ELR (cell line): ENCODE measurements at regions not wholly inside any gene's neighbourhood (a gene's known extent, or its start where the extent isn't known, plus 50 kb on each side); places are given as distances from the start of the nearest gene placed in this dataset.

Experiments
- DNase-seq: peaks from one replicate; pipeline ENCODE4 v3.0.0-alpha.2; 2015; ENCODE audit warnings: low read depth

DNA sequence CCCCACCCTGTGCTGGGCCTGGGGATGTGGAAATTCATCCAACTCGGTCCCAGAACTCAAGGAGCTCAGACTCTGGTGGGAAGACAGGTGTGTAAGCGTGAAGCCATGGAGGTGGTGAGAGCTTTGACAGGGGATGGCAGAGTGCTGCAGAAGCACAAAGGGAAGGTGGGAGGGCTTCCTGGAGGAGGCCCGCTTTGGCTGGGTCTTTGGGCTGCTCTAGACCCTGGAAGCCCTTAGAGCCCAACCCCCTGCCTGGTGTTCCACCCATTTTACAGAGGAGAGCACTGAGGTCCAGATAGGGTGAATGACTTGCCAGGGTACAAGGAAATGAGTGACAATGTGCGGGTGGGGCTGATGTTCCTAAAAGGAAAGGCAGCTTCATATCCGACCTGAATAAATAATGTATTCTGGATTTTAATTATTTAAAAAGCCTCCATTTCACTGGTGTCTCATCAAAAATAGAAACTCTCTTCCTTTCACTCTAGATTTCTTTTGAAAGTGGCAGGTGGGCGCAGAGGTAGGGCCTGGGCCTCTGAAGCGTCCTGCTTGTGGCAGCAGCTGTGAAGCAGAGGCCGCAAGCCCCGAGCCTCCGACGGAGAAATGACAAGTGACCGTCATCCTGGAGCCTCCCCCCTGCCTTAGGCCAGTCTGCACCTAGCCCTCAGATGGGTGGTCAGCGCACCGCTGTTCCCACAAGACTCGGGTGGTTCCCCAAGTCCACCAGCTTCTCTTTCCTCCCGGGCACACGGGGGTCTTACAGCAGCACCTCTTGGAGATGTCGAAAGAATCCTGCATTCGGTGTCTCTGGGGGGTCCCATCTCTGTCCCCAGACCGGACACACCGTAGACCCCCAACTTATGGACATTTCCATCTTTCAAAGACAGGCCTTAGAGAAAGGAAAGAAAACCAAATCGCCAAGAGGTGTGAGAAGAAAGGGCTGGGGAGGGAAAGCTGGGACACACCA, 71.0 kb upstream of the TAF1B start:
- no peak for DNase-seq

DNA sequence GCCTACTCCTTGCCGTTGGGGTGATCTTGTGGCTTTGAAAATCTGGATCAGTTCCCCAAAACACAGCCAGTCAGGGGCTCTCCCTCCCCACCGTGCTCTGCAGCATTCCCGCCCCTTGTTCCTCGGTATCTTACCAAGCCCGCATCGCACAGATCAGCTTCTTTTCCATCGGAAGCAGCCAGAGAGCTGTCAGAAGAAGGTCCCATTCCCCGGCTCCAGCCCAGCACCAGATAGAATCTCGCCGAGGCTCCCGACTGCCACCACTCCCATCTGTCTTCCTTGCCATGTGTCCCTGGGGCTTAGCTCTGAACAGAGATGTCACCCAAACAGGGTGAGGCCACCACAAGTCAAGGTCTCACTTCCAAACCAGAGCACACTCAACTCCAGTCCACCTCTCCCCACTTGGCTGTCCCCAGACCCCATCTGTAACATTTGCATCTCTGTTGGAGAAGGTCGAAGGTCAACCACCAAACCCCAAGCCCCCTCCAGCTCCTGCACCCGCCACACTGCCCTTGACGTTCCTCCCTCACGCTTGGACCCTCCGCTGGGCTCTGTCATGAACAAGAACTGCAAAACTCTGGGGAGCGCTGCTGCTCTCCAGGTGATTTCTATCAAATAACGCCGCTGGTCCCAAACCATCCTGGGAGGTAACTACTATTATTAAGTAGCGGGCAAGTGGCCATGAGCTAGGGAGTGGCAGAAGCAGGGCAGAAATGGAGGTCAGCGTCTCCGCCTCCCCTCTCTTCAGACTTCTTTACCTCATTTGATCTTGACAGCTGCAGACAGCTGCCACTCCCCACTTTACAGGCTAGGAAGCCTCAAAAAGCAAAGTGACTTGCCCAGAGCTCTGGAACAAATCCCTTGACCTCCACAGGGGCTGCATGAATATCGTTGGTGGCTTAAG, 70.0 kb upstream of the TAF1B start:
- DNase-seq, result no peak

DNA sequence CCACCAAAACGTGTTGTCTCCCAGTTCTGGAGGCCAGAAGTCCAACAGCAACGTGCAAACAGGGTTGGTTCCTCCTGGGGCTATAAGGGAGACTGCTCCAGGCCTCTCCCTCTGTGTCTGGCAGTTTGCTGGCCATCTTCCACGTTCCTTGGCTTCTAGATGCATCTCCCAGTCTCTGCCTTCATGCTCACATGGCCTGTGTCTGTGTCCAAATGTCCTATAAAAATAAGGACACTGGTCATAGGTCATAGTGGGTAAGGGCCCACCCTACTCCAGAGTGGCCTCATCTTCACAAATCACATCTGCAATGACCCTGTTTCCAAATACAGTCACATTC, 69.4 kb upstream of the TAF1B start:
- DNase-seq, result no peak

DNA sequence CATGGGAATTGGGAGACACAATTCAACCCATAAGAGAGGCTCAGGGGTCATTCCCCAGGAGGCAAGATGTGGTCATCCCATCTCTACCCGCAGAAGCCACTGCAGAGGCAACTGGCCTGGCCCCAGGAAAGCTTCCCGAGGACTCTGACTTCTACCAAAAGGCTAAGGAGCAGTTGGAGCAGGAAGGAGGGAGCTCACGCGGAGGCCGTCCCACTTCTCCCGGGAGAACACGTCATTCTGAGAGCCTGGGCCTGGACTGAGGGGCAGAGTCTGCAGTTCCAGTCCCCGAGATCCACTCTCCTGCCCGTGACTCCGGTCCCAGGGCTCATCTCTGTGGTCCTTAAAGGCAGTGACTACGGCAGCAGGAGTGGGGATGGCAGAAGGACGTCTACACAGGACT, 69.0 kb upstream of the TAF1B start:
- DNase-seq, result no peak

DNA sequence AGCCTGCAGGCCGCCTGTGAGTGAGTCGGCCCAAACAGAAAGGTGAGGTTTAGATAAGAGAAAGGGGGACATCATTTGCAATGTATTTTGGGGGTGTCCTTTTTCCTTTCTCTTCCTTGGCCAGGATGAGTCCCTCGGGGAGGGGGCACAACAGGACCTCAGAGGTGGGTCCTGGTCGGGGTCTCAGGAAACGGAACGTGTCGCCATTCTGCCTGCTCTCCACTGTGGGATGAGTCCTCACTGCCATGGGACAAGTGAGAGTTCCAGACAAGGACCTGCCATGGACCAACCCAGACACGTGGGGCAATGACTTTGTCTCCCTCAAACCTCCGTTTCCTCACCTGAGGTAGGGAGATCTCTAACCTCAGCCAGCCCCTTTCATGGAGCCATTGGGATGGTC, 67.9 kb upstream of the TAF1B start:
- no peak for DNase-seq

DNA sequence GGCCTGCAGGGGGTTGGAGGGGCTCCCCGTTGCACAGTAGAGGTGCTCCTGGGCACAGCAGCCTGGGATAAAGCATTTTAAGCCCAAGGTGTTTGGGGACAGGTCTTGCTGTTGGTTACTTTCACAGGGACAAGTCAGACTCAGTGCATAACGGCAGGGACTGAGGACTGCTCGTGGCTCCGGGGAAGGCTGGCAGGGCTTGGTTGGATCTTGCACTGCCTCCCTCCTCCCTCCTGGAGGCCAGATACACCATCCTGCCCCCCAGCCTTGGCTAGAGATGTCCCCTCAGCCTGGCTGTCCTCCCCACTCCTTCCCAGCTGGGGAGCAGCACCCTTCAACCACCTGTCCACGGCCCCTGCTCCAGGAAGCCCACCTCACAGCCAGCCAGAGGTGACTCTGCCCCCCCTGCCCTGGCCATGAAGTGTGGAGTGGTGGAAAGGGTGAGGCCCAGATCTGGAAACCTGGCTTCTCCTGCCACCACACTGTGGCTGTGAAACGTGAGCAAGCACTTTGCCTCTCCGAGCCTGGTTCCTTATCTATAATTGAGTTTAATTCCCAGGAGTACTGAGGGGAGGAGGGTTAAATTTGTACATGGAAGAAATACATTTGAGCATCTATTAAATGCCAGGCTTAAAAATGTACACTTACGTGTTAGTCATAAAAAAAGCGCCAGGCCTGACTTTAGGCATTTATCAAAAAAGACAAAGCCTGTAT, 67.1 kb upstream of the TAF1B start:
- no peak for DNase-seq

DNA sequence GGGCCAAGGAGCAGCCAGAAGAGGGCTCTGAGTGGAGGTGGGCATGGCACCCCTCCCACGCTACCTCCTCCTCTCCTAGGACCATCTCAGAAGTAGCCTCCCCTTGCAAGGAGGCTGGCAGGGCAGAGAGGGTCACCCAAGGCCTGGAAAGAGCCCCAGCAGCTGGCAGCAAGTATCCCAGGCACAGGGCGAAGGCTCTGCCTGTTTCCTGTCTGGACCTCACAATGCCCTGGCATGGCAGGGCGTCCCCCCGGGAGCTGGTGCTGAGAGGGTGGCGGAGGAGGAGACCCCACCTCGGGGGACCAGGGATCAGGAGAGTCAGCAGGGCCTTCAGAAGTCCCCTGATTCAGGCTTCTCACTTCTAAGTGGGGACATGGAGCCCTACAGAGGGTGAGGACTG, 66.2 kb upstream of the TAF1B start:
- no peak for DNase-seq

DNA sequence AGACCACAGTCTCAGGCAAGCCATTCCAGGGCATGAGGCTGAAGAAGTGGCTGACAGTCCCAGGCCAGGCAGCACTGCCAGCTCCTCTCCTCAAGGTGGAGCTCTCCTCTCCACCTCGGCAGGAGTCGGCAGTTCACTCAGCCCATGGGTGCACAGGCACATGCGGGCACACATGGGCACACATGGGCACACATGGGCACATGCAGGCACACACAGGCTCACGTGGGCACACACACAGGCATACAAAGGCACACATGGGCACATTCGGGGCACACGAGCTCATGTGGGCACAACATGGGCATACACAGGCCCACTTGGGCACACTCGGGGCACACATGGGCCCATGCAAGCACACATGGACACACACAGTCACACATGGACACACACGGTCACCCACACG, 65.3 kb upstream of the TAF1B start:
- peak; percentile 19 for DNase-seq

DNA sequence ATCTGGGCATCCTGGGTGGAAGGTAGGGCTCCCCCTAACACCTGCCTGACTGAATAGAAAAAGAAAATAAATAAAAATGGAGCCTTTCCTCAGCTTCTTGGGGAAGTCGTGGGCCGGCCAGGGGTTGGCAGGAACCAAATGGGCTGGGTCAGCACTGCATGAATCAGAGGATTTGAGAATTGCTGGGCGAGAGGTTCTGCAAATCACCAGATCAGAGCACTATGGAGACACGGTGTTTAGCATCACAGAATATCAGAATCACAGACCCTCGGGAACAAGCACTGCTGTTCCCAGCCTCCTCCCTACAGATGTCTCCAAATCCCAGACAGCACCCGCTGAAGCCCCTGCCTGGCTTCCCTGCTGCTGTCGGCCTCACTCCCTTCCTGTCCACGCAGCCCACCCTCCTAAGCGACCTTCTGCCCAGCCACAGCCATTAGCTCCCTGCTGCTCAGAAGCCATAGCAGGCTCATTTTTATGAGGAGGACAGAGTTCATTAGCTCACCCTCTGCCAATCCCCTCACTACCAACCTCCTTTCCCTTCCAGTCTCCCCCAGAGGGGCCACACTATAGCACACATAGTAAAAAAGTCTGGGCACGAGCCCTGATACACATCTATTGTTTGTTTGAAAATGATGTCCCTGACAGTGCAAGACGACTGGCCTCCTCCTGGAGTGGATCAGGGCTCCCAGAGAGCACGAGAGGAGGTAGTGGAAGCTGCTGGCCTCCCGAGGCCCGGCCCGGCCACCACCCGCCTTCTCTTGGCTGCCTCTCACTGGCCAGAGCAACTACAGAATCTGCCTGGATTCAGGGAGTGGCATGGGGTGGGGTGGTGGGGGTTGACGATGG, 64.6 kb upstream of the TAF1B start:
- no peak for DNase-seq

DNA sequence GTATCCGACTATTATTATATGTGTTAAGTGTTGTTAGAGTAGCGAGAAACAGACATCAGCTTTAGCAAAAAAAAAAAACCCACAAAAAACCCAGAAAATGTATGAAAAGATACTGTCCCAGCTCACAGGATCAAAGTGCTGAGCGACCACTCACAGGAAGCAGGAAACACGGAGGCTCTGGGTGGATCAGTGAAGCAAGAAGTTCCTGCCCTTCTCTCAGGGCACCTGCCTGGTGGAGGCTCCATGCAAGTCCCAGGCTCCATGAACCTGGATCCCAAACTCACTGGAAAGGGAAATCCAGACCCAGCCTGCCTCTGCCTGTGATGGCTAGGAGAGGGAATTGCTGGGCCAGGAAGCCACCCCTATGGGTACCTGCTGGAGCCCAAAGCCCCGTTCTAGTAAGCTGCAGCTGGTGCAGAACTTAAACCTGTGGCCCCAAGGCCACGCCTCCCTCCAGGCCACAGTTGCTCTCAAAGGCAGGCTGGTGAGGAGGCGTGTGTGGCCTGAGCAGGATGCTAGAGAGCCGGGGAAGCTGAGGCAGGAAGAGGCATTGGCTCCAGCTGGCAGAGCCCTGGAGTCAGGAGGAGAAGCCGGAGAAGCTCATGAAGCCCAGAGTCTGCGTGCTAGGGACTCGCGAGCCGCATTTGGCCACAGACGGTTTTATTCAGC, 63.5 kb upstream of the TAF1B start:
- DNase-seq, result no peak

DNA sequence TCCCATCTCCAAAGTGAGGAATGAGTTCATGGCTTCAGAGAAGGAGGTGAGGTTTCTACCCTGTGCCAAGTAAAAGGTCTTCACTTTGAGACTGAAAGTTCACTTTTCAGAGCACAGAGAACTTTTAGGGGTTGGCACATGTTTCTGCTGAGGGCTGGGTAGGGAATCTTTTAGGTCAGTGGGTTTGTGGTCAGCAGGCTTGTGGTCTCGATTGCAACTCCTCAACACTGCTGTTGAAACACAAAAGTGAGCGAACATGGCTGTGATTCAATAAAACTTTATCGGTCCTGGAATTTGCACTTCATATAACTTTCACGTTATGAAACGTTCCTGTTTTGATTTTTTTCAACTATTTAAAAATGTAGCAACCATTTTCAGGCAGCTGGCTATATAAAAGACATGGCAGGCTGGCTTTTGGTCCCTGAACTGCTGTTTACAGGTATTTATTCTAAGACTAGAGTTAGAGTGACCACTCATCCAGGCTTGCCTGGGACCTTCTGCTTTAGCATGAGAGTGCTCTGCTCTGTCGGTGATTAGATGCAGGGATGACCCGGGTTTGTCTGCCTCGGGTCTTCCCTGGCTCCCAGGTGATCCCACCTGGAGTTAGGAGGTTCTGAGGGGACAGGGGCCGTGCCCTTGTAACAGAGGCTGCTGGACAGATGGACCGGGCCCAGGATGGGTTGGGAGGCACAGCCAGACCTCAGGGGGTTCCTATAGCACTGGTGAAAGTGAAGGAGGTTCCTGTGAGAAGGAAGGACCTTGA, 62.7 kb upstream of the TAF1B start:
- no peak for DNase-seq

DNA sequence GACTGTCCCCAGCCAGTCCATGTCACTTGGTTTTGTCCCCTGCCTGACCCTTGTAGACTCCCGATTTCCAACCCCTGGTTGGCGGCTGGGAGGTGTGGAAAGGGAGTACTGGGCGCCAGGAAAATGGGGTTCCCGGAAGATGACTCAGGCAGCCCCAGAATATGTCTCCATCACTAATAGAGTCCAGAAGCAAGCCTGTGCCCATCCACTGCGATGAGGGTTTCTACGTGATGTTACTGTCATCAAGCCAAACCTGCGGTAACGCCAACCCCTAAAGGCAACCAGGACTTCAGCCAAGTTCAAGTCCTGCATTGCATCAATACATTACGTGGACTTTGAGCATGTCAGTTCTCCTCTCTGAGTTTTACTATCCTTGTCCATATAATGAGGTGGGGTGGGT, 62.0 kb upstream of the TAF1B start:
- peak; percentile 46 for DNase-seq

DNA sequence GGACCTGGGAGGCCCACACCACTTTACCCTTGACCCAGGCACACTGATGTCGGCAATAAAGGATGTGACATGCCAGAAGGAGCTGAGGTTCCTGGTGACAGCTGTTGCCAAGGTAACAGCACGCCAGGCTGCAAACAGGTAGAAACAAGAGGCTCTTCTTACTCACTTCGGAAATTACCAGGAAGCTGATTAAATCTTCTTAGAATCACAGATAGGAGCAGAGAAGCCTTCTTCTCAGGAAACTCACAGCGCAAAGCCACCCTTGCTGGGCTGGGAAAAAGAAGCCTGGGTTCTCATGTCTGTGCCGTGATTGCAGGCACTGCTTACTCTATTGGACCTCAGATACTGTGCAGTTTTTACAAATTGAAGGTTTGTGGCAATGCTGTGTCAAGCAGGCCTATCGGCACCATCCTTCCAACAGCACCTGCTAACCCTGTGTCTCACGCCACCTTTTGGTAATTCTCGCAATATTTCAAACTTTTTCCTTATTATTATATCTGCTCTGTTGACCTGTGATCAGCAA, 61.0 kb upstream of the TAF1B start:
- peak; percentile 20 for DNase-seq

DNA sequence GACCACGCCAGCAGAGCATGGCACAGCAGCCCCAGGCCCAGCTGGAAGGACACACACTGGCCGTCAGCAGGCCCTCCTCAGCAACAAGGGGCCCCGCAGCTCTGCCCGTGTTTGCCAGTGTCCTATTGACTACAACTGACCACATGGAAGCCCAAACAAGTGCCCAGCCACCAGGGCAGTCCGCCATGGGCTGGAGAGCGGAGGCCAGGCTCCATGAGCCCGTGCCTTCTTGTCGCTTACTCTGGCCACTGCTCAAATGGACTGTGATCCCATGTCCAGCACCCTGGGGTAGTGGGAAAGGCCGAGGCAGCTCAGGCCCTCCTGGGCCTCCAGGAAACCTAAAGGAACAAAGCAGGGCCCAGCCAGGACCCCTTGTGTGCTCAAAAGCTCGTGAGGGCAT, 53.9 kb upstream of the TAF1B start:
- no peak for DNase-seq

DNA sequence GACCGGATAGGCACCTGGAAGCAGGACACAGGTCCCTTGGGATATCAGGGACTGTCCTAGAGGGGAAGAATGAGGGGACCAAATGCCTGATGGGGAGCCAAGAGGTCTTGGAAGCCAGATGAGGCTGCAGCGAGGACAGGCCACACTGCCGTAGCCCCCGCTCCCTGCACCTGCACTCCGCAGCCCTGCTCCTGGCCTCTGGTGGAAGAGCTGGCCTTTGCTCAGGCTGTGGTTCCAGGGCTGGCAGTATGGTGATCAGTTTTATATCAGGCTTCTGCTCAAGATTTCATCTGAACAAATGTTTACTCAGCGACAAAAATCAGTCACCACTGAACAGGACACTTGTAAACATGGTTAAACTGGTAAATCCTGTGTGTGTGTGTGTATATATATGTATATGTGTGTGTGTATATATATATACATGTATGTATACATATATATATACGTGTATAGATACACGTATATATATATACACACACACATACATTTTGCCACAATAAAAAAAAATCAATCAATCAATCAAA, 52.5 kb upstream of the TAF1B start:
- no peak for DNase-seq

DNA sequence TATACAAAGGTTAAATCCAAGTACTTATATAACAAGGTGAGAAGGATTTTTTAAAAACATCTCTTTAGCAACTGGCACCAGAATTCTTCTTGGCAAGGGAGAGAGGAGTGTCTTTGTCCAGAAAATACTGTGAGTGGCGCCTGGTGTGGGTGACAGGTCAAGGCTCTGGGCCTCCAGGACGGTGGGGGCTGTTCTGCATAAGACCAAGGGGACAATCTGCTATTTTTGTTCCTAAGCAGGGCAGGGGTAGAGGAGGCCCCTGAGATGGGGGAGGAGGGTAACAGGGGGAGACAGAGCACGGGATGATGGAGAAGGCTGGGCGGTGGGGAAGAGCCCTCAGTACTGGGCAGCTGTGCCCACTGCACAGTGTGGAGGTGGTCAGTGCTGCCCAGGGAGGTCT, 51.6 kb upstream of the TAF1B start:
- DNase-seq, result no peak

DNA sequence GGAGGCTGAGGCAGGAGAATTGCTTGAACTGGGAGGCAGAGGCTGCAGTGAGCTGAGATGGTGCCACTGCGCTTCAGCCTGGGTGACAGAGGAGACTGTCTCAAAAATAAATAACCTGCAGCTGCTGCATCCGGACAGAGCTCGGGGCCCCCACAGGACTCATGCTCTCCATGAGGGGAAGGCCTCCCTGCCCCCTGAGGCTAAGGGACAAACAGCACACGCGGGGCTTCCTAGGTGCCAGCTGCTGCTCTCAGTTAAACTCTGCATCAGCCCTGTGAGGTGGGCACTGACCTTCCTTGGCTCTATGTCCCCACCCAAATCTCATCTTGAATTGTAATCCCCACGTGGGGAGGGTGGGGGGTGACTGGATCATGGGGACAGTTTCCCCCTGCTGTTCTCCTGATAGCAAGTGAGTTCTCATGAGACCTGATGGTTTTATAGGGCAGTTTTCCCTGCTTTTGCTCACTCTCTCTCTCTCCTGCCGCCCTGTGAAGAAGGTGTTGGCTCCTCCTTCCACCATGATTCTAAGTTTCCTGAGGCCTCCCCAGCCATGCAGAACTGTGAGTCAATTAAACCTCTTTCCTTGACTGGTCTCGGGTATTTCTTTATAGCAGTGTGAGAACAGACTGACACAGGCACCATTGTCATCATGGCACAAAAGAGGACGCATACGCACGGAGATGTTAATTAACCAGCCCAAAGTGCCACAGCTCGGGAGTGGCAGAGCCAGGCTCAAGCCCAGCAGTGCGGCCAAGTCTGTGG, 49.9 kb upstream of the TAF1B start:
- DNase-seq, result no peak
